IMR-90 (cell line): ENCODE measurements at regions not wholly inside any gene's neighbourhood (a gene's known extent, or its start where the extent isn't known, plus 50 kb on each side); places are given as distances from the start of the nearest gene placed in this dataset.

Experiments used
- CEBPB ChIP-seq: IDR thresholded peaks from 2 replicates; pipeline ENCODE4 v1.6.1; 2012; ENCODE audit warnings: low read depth, low read length, improper control_type of control experiment
- CHD1 ChIP-seq: IDR thresholded peaks from 2 replicates; pipeline ENCODE4 v1.6.1; 2012; ENCODE audit warnings: low read depth, low read length, improper control_type of control experiment
- CTCF ChIP-seq: conservative IDR thresholded peaks from 2 replicates; pipeline ENCODE4 v1.5.1; 2012; ENCODE audit warnings: mild to moderate bottlenecking, low read depth, low read length, improper control_type of control experiment
- ELK1 ChIP-seq: fragments of 150-350 bp; IDR thresholded peaks from 2 replicates; pipeline ENCODE4 v1.6.1; 2016; ENCODE audit warnings: low read depth, mild to moderate bottlenecking, low read length, moderate library complexity, borderline replicate concordance
- MAFK ChIP-seq: IDR thresholded peaks from 2 replicates; pipeline ENCODE4 v1.6.1; 2012; ENCODE audit warnings: low read depth, low read length, improper control_type of control experiment
- MXI1 ChIP-seq: IDR thresholded peaks from 2 replicates; pipeline ENCODE4 v1.6.1; 2012; ENCODE audit warnings: low read depth, mild to moderate bottlenecking, low read length, moderate library complexity, borderline replicate concordance
- POLR2A ChIP-seq: IDR thresholded peaks from 2 replicates; pipeline ENCODE4 v1.6.1; 2012; ENCODE audit warnings: mild to moderate bottlenecking, low read depth, low read length
- RAD21 ChIP-seq: IDR thresholded peaks from 2 replicates; pipeline ENCODE4 v1.6.1; 2012; ENCODE audit warnings: low read length, improper control_type of control experiment
- RCOR1 ChIP-seq: IDR thresholded peaks from 2 replicates; pipeline ENCODE4 v1.6.1; 2012; ENCODE audit warnings: mild to moderate bottlenecking, low read length, improper control_type of control experiment; ENCODE audit not compliant: insufficient replicate concordance
- SMC3 ChIP-seq: fragments of 150-350 bp; IDR thresholded peaks from 2 replicates; pipeline ENCODE4 v1.6.1; 2016; ENCODE audit warnings: low read depth, mild to moderate bottlenecking, antibody characterized with exemption, low read length, moderate library complexity

- TF ChIP-seq CTCF (no peak), POLR2A (no peak), SMC3 (no peak), RCOR1 (no peak), RAD21 (no peak), MAFK (no peak), ELK1 (no peak), CEBPB (no peak), MXI1 (no peak), CHD1 (no peak)
Observed at GRCh38 chr6:92538926-92539325, 880.4 kb downstream of the EPHA7 start.
